OCI-LY7 (cell line): ENCODE measurements at regions not wholly inside any gene's neighbourhood (a gene's known extent, or its start where the extent isn't known, plus 50 kb on each side); places are given as distances from the start of the nearest gene placed in this dataset.

Experiments
- BruUV-seq: library from RNA; stranded (reverse); fragments of 400-500 nt; replicated peaks from 2 replicates; lab custom pipeline; 2021; lab: Mats Ljungman, UMichigan
- CTCF ChIA-PET: fragments of 300-600 bp; sonication (Branson Sonifier 250); formaldehyde crosslinking; loops from one replicate; lab custom pipeline; 2022; ENCODE audit warnings: antibody characterized with exemption; ENCODE audit not compliant: unreplicated experiment; lab: Charles Lee
- POLR2A ChIA-PET: fragments of 300-600 bp; sonication (Branson Sonifier 250); formaldehyde crosslinking; loops from one replicate; lab custom pipeline; 2022; ENCODE audit warnings: antibody characterized with exemption; lab: Charles Lee
- DNase-seq: peaks from one replicate; pipeline ENCODE4 v3.0.0-alpha.2; 2015; ENCODE audit warnings: low spot score
- H2AFZ ChIP-seq: fragments of 200-600 bp; sonication (generic), shearing (Covaris generic); 2 replicates; pipeline ENCODE4 v1.6.1; 2014; ENCODE audit warnings: mild to moderate bottlenecking, antibody characterized with exemption, low read length, moderate library complexity
- H3K27ac ChIP-seq: fragments of 200-600 bp; sonication (generic); 2 replicates; pipeline ENCODE4 v1.5.1; 2014; ENCODE audit warnings: mixed run types, low read depth, mild to moderate bottlenecking, moderate library complexity, low read length, inconsistent platforms; ENCODE audit not compliant: poor library complexity, severe bottlenecking
- H3K36me3 ChIP-seq: fragments of 200-600 bp; sonication (generic); 2 replicates; pipeline ENCODE4 v1.6.1; 2014; ENCODE audit warnings: mild to moderate bottlenecking, antibody characterized with exemption, low read length, moderate library complexity, mixed read lengths; ENCODE audit not compliant: insufficient read depth
- H3K4me1 ChIP-seq: fragments of 200-600 bp; sonication (generic); 2 replicates; pipeline ENCODE4 v1.5.1; 2014; ENCODE audit warnings: mild to moderate bottlenecking, low read length; ENCODE audit not compliant: insufficient read depth, poor library complexity, severe bottlenecking
- H3K4me2 ChIP-seq: fragments of 200-600 bp; sonication (generic); 2 replicates; pipeline ENCODE4 v1.6.1; 2014; ENCODE audit warnings: mild to moderate bottlenecking, low read length
- H3K4me3 ChIP-seq: fragments of 200-600 bp; sonication (generic); 2 replicates; pipeline ENCODE4 v1.5.1; 2014; ENCODE audit warnings: mild to moderate bottlenecking, low read depth, low read length; ENCODE audit not compliant: poor library complexity, severe bottlenecking
- H3K79me2 ChIP-seq: fragments of 200-600 bp; sonication (generic); 2 replicates; pipeline ENCODE4 v1.6.1; 2016; ENCODE audit warnings: low read depth, mild to moderate bottlenecking, low read length, moderate library complexity, mixed read lengths; ENCODE audit not compliant: insufficient read depth
- H3K9me2 ChIP-seq: fragments of 200-600 bp; sonication (generic); 2 replicates; pipeline ENCODE4 v1.6.1; 2016; ENCODE audit warnings: mild to moderate bottlenecking, low read length, mixed read lengths; ENCODE audit not compliant: insufficient read depth
- H3K9me3 ChIP-seq: fragments of 200-600 bp; sonication (generic); 2 replicates; pipeline ENCODE4 v1.6.1; 2014; ENCODE audit warnings: mild to moderate bottlenecking, mixed run types, low read length, mixed read lengths
- H4K20me1 ChIP-seq: fragments of 200-600 bp; sonication (generic); 2 replicates; pipeline ENCODE4 v1.6.1; 2014; ENCODE audit warnings: mild to moderate bottlenecking, antibody characterized with exemption, low read length, moderate library complexity, mixed read lengths; ENCODE audit not compliant: insufficient read depth
- EZH2phosphoT487 ChIP-seq: fragments of 200-600 bp; sonication (generic); IDR thresholded peaks from 2 replicates; pipeline ENCODE4 v1.6.1; 2018; ENCODE audit warnings: low read depth, borderline replicate concordance, mild to moderate bottlenecking, mixed run types, antibody characterized with exemption, low read length, moderate library complexity, mixed read lengths
- intact Hi-C: fragments of 100-400 bp; cut with micrococcal nuclease; formaldehyde crosslinking; loops from one replicate; pipeline ENCODE4 v1.10.0; 2022; ENCODE audit not compliant: unreplicated experiment
- TF ChIP-seq, protein P1 (sequence below): fragments of 200-600 bp; sonication (generic); conservative IDR thresholded peaks from 2 replicates; pipeline ENCODE4 v1.5.1; 2014; ENCODE audit warnings: mild to moderate bottlenecking, antibody characterized with exemption, low read length, moderate library complexity, mixed read lengths

DNA sequence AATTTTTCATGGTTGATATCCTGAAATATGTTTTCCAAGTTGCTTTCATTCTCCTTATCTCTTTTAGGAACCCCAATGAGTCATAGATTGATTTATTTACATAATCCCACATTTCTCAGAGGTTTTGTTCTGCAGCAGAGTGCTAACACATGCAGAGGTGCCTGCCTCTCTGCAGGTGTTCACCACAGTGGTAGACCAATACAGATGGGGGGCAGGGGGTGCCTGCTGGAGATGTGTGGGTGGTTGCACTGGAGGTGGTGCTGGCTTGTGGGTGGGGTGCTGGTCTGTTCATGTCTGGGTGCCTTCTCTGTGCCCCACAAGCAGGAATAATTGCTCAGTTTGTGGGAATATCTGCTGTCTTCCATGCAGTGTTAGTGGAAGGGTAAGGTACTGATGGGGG lies 131.1 kb downstream of the JRKL start:
- CTCF ChIA-PET, result no interaction called here

DNA sequence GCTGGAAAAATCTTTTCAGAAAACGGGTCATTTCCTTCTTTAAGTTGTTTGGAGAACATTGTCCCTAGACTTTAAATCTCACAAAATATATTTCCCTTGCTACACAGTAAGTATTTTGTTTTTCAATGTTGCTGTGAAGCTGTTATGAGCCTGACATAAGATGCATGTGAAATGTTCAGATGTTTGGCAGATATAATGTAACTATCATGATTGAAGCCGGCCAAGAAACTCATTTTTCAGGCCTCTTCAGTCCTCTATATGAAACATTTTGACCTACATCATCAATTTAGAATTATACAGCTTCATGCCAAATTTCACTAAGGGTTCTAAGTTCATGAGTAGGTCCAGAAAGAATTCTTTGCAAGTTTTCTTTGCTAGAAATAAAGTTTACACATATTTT lies 133.8 kb downstream of the JRKL start:
- Histone ChIP-seq H3K27ac (no peak overlapping the region), H2AFZ (no peak overlapping the region), H3K4me2 (no peak overlapping the region), H3K9me2 (no peaks in the 10 kb centered on the region; the same call in 1 of the 2 replicates), H3K36me3 (no peaks in the 10 kb centered on the region), H3K4me3 (no peak overlapping the region), H4K20me1 (no peaks in the 10 kb centered on the region), H3K9me3 (no peaks in the 10 kb centered on the region), H3K79me2 (no peaks in the 10 kb centered on the region), H3K4me1 (no peaks in the 10 kb centered on the region)
- TF ChIP-seq, protein P1, sequence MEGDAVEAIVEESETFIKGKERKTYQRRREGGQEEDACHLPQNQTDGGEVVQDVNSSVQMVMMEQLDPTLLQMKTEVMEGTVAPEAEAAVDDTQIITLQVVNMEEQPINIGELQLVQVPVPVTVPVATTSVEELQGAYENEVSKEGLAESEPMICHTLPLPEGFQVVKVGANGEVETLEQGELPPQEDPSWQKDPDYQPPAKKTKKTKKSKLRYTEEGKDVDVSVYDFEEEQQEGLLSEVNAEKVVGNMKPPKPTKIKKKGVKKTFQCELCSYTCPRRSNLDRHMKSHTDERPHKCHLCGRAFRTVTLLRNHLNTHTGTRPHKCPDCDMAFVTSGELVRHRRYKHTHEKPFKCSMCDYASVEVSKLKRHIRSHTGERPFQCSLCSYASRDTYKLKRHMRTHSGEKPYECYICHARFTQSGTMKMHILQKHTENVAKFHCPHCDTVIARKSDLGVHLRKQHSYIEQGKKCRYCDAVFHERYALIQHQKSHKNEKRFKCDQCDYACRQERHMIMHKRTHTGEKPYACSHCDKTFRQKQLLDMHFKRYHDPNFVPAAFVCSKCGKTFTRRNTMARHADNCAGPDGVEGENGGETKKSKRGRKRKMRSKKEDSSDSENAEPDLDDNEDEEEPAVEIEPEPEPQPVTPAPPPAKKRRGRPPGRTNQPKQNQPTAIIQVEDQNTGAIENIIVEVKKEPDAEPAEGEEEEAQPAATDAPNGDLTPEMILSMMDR, result no peak
- no peak for TF ChIP-seq EZH2phosphoT487
- CTCF ChIA-PET, result no interaction called here
- POLR2A ChIA-PET, result interaction anchor here (0.6 to 1.6 kb wide), 2 partner anchors 10 to 12 kb away, joined by 3 to 5 read pairs; no protein-coding TSS in a partner anchor
- BruUV-seq, result no TSS peak
- no peak for DNase-seq
- intact Hi-C loops, result no loop called here

More for the DNA sequence above, 131.1 kb downstream of the JRKL start:
- no peaks in the 10 kb centered on the region for H3K79me2 ChIP-seq
- BruUV-seq, result no TSS peak
- no peak overlapping the region for H3K4me2 ChIP-seq
- no peaks in the 10 kb centered on the region; the same call in 1 of the 2 replicates for H3K9me2 ChIP-seq
- H3K9me3 ChIP-seq, result no peaks in the 10 kb centered on the region
- H3K36me3 ChIP-seq, result no peaks in the 10 kb centered on the region
- no peak overlapping the region for H3K27ac ChIP-seq
- no peak for TF ChIP-seq EZH2phosphoT487
- TF ChIP-seq, protein P1, result no peak
- DNase-seq, result no peak
- no peaks in the 10 kb centered on the region for H3K4me1 ChIP-seq
- POLR2A ChIA-PET, result no interaction called here
- H4K20me1 ChIP-seq, result no peaks in the 10 kb centered on the region
- intact Hi-C loops, result no loop called here
- H3K4me3 ChIP-seq, result no peak overlapping the region
- H2AFZ ChIP-seq, result no peak overlapping the region

DNA sequence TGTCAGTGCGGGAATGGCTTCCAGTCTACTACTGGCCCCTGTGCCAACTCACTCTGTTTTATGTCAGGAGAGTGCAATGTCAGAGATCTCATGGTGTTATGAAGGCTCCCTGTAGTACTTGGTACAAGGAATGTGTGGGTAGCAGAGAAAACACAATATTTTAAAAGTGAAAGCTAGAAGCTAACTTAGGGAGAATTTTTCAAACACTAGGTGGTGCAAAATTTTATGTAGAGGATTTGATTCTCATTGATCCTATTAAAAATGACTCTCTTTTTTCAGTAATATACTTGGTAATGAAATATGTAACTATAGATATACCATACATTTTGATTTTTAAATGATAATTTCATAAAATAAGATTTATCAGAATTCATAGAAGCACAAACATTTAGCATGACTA lies 134.7 kb downstream of the JRKL start:
- H3K4me2 ChIP-seq, result no peak overlapping the region
- ChIA-PET CTCF (no interaction called here), POLR2A (interaction anchor here (1.6 kb wide), 1 partner anchor 13 kb away, joined by 5 read pairs; no protein-coding TSS in a partner anchor)
- no peaks in the 10 kb centered on the region for H3K79me2 ChIP-seq
- no peak for DNase-seq
- H3K27ac ChIP-seq, result no peak overlapping the region
- no peaks in the 10 kb centered on the region for H4K20me1 ChIP-seq
- no peak overlapping the region for H3K4me3 ChIP-seq
- no peaks in the 10 kb centered on the region for H3K36me3 ChIP-seq
- intact Hi-C loops, result no loop called here
- H3K9me2 ChIP-seq, result no peaks in the 10 kb centered on the region; the same call in 1 of the 2 replicates
- no TSS peak for BruUV-seq
- H3K4me1 ChIP-seq, result no peaks in the 10 kb centered on the region
- no peaks in the 10 kb centered on the region for H3K9me3 ChIP-seq
- no peak for TF ChIP-seq EZH2phosphoT487
- TF ChIP-seq, protein P1, result peak; percentile 41; the same call in 1 of the 2 replicates
- no peak overlapping the region for H2AFZ ChIP-seq
